ENCODE measurements at regions not wholly inside any gene's neighbourhood (a gene's known extent, or its start where the extent isn't known, plus 50 kb on each side); places are given as distances from the start of the nearest gene placed in this dataset.

- CTCF ChIA-PET (ENCODE audit: unreplicated experiment), result no interaction called here
These were observed 164.8 kb upstream of the ATP1B1 start for GRCh38 chr1:168941640-168942039.

DNA sequence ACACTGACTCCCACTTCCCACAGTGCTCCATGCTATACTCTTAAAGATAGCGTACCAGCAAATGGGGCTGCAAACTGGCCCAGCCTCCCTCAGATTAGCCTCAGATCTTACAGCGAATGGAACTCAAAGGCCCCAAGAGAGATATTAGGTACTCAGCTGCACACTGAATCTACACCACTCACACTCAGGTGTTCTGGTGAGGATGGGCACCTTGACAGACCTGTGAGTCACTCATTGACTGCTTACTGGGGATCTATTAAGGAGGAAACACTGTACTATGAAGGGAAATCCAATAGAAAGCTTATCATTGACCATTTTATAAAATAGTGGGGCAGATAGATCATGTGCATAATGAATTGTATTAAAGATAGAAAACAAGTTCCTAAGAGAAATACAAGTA lies 164.3 kb upstream of the ATP1B1 start:
- Histone ChIP-seq H3K9me3 (ENCODE audit: low read length) (no peaks in the 10 kb centered on the region), H4K20me1 (ENCODE audit: insufficient read depth, low read length) (no peaks in the 10 kb centered on the region), H3K4me3 (ENCODE audit: low read depth, low read length, poor library complexity, severe bottlenecking) (no peak overlapping the region), H3K36me3 (ENCODE audit: insufficient read depth, low read length) (no peaks in the 10 kb centered on the region), H3K4me2 (ENCODE audit: low read length) (no peak overlapping the region), H2AFZ (ENCODE audit: low read length) (no peak overlapping the region), H3K27ac (ENCODE audit: low read depth, low read length, poor library complexity, severe bottlenecking) (no peak overlapping the region), H3K4me1 (ENCODE audit: insufficient read depth, low read length, poor library complexity, severe bottlenecking) (no peaks in the 10 kb centered on the region), H3K79me2 (ENCODE audit: insufficient read depth, low read depth, low read length) (no peaks in the 10 kb centered on the region), H3K9me2 (ENCODE audit: insufficient read depth, low read length) (no peaks in the 10 kb centered on the region)
- TF ChIP-seq CTCF (conservative IDR thresholded peaks at IDR 0.05; ENCODE audit: low read length) (no peak), EZH2phosphoT487 (IDR thresholded peaks at IDR 0.05; ENCODE audit: borderline replicate concordance, low read depth, low read length) (no peak)
- intact Hi-C loops (cut with micrococcal nuclease; ENCODE audit: unreplicated experiment), result no loop called here
- POLR2A ChIA-PET, result no interaction called here
- CTCF ChIA-PET (ENCODE audit: unreplicated experiment), result no interaction called here
- BruUV-seq (replicated peaks), result no TSS peak
- DNase-seq (ENCODE audit: low spot score), result no peak

More at GRCh38 chr1:168941640-168942039, 164.8 kb upstream of the ATP1B1 start:
- no peak for DNase-seq (ENCODE audit: low spot score)
- no peak overlapping the region for H3K27ac ChIP-seq (ENCODE audit: low read depth, low read length, poor library complexity, severe bottlenecking)
- H3K4me2 ChIP-seq (ENCODE audit: low read length), result no peak overlapping the region
- POLR2A ChIA-PET, result no interaction called here
- no peaks in the 10 kb centered on the region for H3K36me3 ChIP-seq (ENCODE audit: insufficient read depth, low read length)
- no peaks in the 10 kb centered on the region for H3K9me3 ChIP-seq (ENCODE audit: low read length)
- H2AFZ ChIP-seq (ENCODE audit: low read length), result no peak overlapping the region
- no peaks in the 10 kb centered on the region for H4K20me1 ChIP-seq (ENCODE audit: insufficient read depth, low read length)
- no peak overlapping the region for H3K4me3 ChIP-seq (ENCODE audit: low read depth, low read length, poor library complexity, severe bottlenecking)
- no peaks in the 10 kb centered on the region for H3K9me2 ChIP-seq (ENCODE audit: insufficient read depth, low read length)
- no peaks in the 10 kb centered on the region for H3K79me2 ChIP-seq (ENCODE audit: insufficient read depth, low read depth, low read length)
- BruUV-seq (replicated peaks), result no TSS peak
- no peak for TF ChIP-seq CTCF (conservative IDR thresholded peaks at IDR 0.05; ENCODE audit: low read length)
- no peak for TF ChIP-seq EZH2phosphoT487 (IDR thresholded peaks at IDR 0.05; ENCODE audit: borderline replicate concordance, low read depth, low read length)
- intact Hi-C loops (cut with micrococcal nuclease; ENCODE audit: unreplicated experiment), result no loop called here
- no peaks in the 10 kb centered on the region for H3K4me1 ChIP-seq (ENCODE audit: insufficient read depth, low read length, poor library complexity, severe bottlenecking)

- no TSS peak for BruUV-seq (replicated peaks)
- no peaks in the 10 kb centered on the region for H4K20me1 ChIP-seq (ENCODE audit: insufficient read depth, low read length)
- no peak for DNase-seq (ENCODE audit: low spot score)
- H3K27ac ChIP-seq (ENCODE audit: low read depth, low read length, poor library complexity, severe bottlenecking), result no peak overlapping the region
- no peaks in the 10 kb centered on the region for H3K36me3 ChIP-seq (ENCODE audit: insufficient read depth, low read length)
- no peaks in the 10 kb centered on the region for H3K9me2 ChIP-seq (ENCODE audit: insufficient read depth, low read length)
- H3K4me2 ChIP-seq (ENCODE audit: low read length), result no peak overlapping the region
- CTCF ChIA-PET (ENCODE audit: unreplicated experiment), result no interaction called here
- no peaks in the 10 kb centered on the region for H3K4me1 ChIP-seq (ENCODE audit: insufficient read depth, low read length, poor library complexity, severe bottlenecking)
- H3K4me3 ChIP-seq (ENCODE audit: low read depth, low read length, poor library complexity, severe bottlenecking), result no peak overlapping the region
- H2AFZ ChIP-seq (ENCODE audit: low read length), result no peak overlapping the region
- H3K9me3 ChIP-seq (ENCODE audit: low read length), result no peaks in the 10 kb centered on the region
- no peaks in the 10 kb centered on the region for H3K79me2 ChIP-seq (ENCODE audit: insufficient read depth, low read depth, low read length)
- intact Hi-C loops (cut with micrococcal nuclease; ENCODE audit: unreplicated experiment), result no loop called here
- TF ChIP-seq CTCF (conservative IDR thresholded peaks at IDR 0.05; ENCODE audit: low read length), result no peak
- TF ChIP-seq EZH2phosphoT487 (IDR thresholded peaks at IDR 0.05; ENCODE audit: borderline replicate concordance, low read depth, low read length), result no peak
- POLR2A ChIA-PET, result interaction anchor here (0.6 to 0.8 kb wide), 2 partner anchors 13 to 170 kb away, joined by 3 to 4 read pairs; no protein-coding TSS in a partner anchor
These were observed 160.6 kb upstream of the ATP1B1 start for GRCh38 chr1:168945870-168946269.
